Fibroblast of villous mesenchyme (primary cell): ENCODE measurements at regions not wholly inside any gene's neighbourhood (a gene's known extent, or its start where the extent isn't known, plus 50 kb on each side); places are given as distances from the start of the nearest gene placed in this dataset.

Experiments used
- DNase-seq: peaks from one replicate; pipeline ENCODE4 v3.0.0-alpha.2; 2010; ENCODE audit warnings: low read depth
- H3K4me3 ChIP-seq: 2 replicates; pipeline ENCODE4 v1.5.1; 2011; ENCODE audit warnings: low read depth, mild to moderate bottlenecking, low read length
- CTCF ChIP-seq: IDR thresholded peaks from 2 replicates; pipeline ENCODE4 v1.5.1; 2012; ENCODE audit warnings: low read depth, mild to moderate bottlenecking, low read length; ENCODE audit not compliant: insufficient read depth

DNA sequence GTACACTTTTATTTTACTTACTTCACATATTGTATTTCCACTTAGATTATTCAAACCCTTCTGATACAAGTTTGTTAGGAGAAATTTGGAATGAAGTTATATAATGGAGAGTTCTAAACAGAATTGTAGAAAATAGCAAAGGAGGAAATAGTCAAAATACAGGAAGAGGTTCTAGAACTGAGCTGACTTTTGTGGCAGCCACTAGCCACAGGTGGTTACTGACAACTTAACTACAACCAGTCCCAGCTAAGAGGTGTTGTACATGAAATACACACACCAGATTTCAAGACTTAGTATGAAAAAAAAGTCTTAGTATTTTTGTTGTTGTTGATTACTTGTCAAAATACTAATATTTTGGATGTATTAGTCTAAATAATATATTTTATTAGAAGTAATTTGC, 727.4 kb upstream of the CITED2 start:
- no peak for TF ChIP-seq CTCF
- no peak overlapping the region for H3K4me3 ChIP-seq
- DNase-seq, result no peak

GRCh38 chr6:140101367-140101766, 726.9 kb upstream of the CITED2 start:
- H3K4me3 ChIP-seq, result no peak overlapping the region
- TF ChIP-seq CTCF, result no peak
- DNase-seq, result peak; percentile 39

- DNase-seq, result no peak
- TF ChIP-seq CTCF, result no peak
- H3K4me3 ChIP-seq, result no peak overlapping the region
These were observed 721.1 kb upstream of the CITED2 start for GRCh38 chr6:140095532-140095931.

DNA sequence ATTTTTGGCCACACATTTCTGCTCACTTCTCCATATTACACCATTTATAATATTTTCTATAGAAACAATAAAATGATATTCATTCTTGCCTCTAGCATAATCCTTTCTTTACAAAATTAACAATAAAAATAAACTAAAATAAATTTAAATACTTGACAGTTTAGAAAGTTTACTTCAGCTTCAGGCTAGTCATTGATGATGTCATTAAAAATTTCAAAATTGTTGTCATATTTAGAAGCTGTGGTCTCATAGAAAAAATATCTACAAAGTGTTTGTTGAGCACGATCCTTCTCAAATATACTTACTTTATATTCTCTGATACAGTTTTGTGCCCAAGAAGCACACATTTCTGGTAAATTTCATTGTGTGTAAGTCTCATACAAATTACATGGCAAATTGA, 717.4 kb upstream of the CITED2 start:
- TF ChIP-seq CTCF, result no peak
- no peak overlapping the region for H3K4me3 ChIP-seq
- DNase-seq, result no peak

GRCh38 chr6:140090871-140091270, 716.4 kb upstream of the CITED2 start:
- TF ChIP-seq CTCF, result no peak
- H3K4me3 ChIP-seq, result no peak overlapping the region
- DNase-seq, result no peak

- DNase-seq, result no peak
- no peak for TF ChIP-seq CTCF
- H3K4me3 ChIP-seq, result no peak overlapping the region
These were observed 708.9 kb upstream of the CITED2 start for GRCh38 chr6:140083375-140083774.

- peak; percentile 84 for DNase-seq
- no peak overlapping the region for H3K4me3 ChIP-seq
- no peak for TF ChIP-seq CTCF
These were observed 708.4 kb upstream of the CITED2 start for GRCh38 chr6:140082867-140083297.
